Mesenchymal stem cell (in vitro differentiated cells and primary cell): ENCODE measurements at regions not wholly inside any gene's neighbourhood (a gene's known extent, or its start where the extent isn't known, plus 50 kb on each side); places are given as distances from the start of the nearest gene placed in this dataset.

ENCODE experiments used
- DNase-seq: peaks from one replicate; pipeline ENCODE4 v3.0.0-alpha.2; 2013
- H2AFZ ChIP-seq: one replicate; pipeline ENCODE4 v1.6.1; 2013; ENCODE audit warnings: low read depth, mild to moderate bottlenecking, control low read depth, inconsistent platforms, low read length, moderate library complexity
- H2AK5ac ChIP-seq: 2 replicates; pipeline ENCODE4 v1.6.1; 2013; ENCODE audit warnings: low read length, moderate library complexity, mild to moderate bottlenecking, inconsistent platforms; ENCODE audit not compliant: severe bottlenecking
- H2BK120ac ChIP-seq: one replicate; pipeline ENCODE4 v1.6.1; 2013; ENCODE audit warnings: low read depth, mild to moderate bottlenecking, inconsistent platforms, low read length, moderate library complexity
- H2BK12ac ChIP-seq, 2 experiments: one replicate each; pipeline ENCODE4 v1.6.1; 2013; ENCODE audit warnings: inconsistent platforms in 2 of 2, low read length in 2 of 2, mild to moderate bottlenecking in 2 of 2, moderate library complexity in 2 of 2, control low read depth in 1 of 2
- H2BK15ac ChIP-seq: one replicate; pipeline ENCODE4 v1.6.1; 2013; ENCODE audit warnings: mild to moderate bottlenecking, low read depth, inconsistent platforms; ENCODE audit not compliant: poor library complexity, severe bottlenecking
- H2BK5ac ChIP-seq: 2 replicates; pipeline ENCODE4 v1.6.1; 2013; ENCODE audit warnings: low read depth, mild to moderate bottlenecking, low read length, control low read depth, inconsistent platforms; ENCODE audit not compliant: poor library complexity, severe bottlenecking
- H3K14ac ChIP-seq, 2 experiments: one replicate each; pipeline ENCODE4 v1.6.1; 2013; ENCODE audit warnings: inconsistent platforms in 2 of 2, low read length in 2 of 2, control low read depth in 1 of 2, mild to moderate bottlenecking in 1 of 2, moderate library complexity in 1 of 2
- H3K18ac ChIP-seq, 2 experiments: one replicate each; pipeline ENCODE4 v1.6.1; 2013; ENCODE audit warnings: inconsistent platforms in 2 of 2, low read length in 2 of 2, control low read depth in 1 of 2, low read depth in 1 of 2, mild to moderate bottlenecking in 1 of 2
- H3K23ac ChIP-seq, 2 experiments: one replicate each; pipeline ENCODE4 v1.6.1; 2013; ENCODE audit warnings: inconsistent platforms in 2 of 2, low read length in 2 of 2, mild to moderate bottlenecking in 2 of 2, moderate library complexity in 2 of 2, control low read depth in 1 of 2
- H3K27ac ChIP-seq: 2 replicates; pipeline ENCODE4 v1.5.1; 2013; ENCODE audit warnings: mild to moderate bottlenecking, moderate library complexity, low read length, control low read depth, inconsistent platforms; ENCODE audit not compliant: poor library complexity, severe bottlenecking
- H3K27me3 ChIP-seq, 2 experiments: 2 replicates each; pipeline versions ENCODE4 v1.6.1 to v1.7.0; 2013; ENCODE audit warnings: low read length in 2 of 2, mild to moderate bottlenecking in 2 of 2, moderate library complexity in 2 of 2, control low read depth in 1 of 2, inconsistent platforms in 1 of 2; ENCODE audit not compliant: control insufficient read depth in 1 of 2, insufficient read depth in 1 of 2
- H3K36me3 ChIP-seq, 2 experiments: 2 replicates each; pipeline versions ENCODE4 v1.6.1 to v1.7.0; 2013; ENCODE audit warnings: low read length in 2 of 2, control low read depth in 1 of 2, inconsistent platforms in 1 of 2, low read depth in 1 of 2, mild to moderate bottlenecking in 1 of 2; ENCODE audit not compliant: insufficient read depth in 2 of 2, control insufficient read depth in 1 of 2
- H3K4ac ChIP-seq, 2 experiments: one replicate each; pipeline ENCODE4 v1.6.1; 2013; ENCODE audit warnings: inconsistent platforms in 2 of 2, low read length in 2 of 2, mild to moderate bottlenecking in 2 of 2, moderate library complexity in 2 of 2, control low read depth in 1 of 2, low read depth in 1 of 2
- H3K4me1 ChIP-seq: 2 replicates; pipeline ENCODE4 v1.6.1; 2013; ENCODE audit warnings: low read depth, low read length, control low read depth; ENCODE audit not compliant: control insufficient read depth, insufficient read depth
- H3K4me2 ChIP-seq: 2 replicates; pipeline ENCODE4 v1.6.1; 2013; ENCODE audit warnings: low read length, mild to moderate bottlenecking, inconsistent platforms; ENCODE audit not compliant: poor library complexity, severe bottlenecking
- H3K4me3 ChIP-seq, 2 experiments: 2 replicates each; pipeline versions ENCODE4 v1.5.1 to v1.7.0; 2013; ENCODE audit warnings: low read length in 2 of 2, mild to moderate bottlenecking in 2 of 2, control low read depth in 1 of 2, low read depth in 1 of 2; ENCODE audit not compliant: insufficient read depth in 1 of 2
- H3K79me1 ChIP-seq: replicated peaks from 2 replicates; pipeline ENCODE4 v1.6.1; 2013; ENCODE audit warnings: mild to moderate bottlenecking, control low read depth, low read length, inconsistent platforms; ENCODE audit not compliant: poor library complexity, severe bottlenecking
- H3K9ac ChIP-seq: 2 replicates; pipeline ENCODE4 v1.7.0; 2013; ENCODE audit warnings: mild to moderate bottlenecking, low read length, moderate library complexity
- H3K9me3 ChIP-seq: 2 replicates; pipeline ENCODE4 v1.7.0; 2013; ENCODE audit warnings: mild to moderate bottlenecking, low read length; ENCODE audit not compliant: control insufficient read depth
- H4K8ac ChIP-seq: one replicate; pipeline ENCODE4 v1.6.1; 2013; ENCODE audit warnings: inconsistent platforms, mild to moderate bottlenecking, low read length, moderate library complexity
- H4K91ac ChIP-seq: one replicate; pipeline ENCODE4 v1.6.1; 2013; ENCODE audit warnings: mild to moderate bottlenecking, low read length, inconsistent platforms
- WGBS: methylation state at CpG from one replicate; pipeline ENCODE4 v1.1.7; 2013; ENCODE audit warnings: mixed read lengths; 5-methylcytosine and 5-hydroxymethylcytosine counted together

GRCh38 chr13:90217275-90217674 is 1130.2 kb upstream of the MIR17HG start:
- no peaks in the 10 kb centered on the region for H3K36me3 ChIP-seq
- no peak overlapping the region for H3K18ac ChIP-seq
- H3K4me3 ChIP-seq = no peak overlapping the region
- H2AK5ac ChIP-seq = no peak overlapping the region
- DNase-seq = no peak
- H2AFZ ChIP-seq = no peak overlapping the region
- no peak overlapping the region for H3K23ac ChIP-seq
- H2BK15ac ChIP-seq = no peak overlapping the region
- H3K27me3 ChIP-seq = no peaks in the 10 kb centered on the region
- no peak overlapping the region for H2BK5ac ChIP-seq
- no peak overlapping the region for H3K4ac ChIP-seq
- H3K9me3 ChIP-seq = peaks cover 8% of the 10 kb centered on the region
- no peaks in the 10 kb centered on the region for H3K79me1 ChIP-seq
- no peak overlapping the region for H3K4me2 ChIP-seq
- WGBS = no CpG with 5 or more reads among the region's 1 CpG
- H4K8ac ChIP-seq = no peak overlapping the region
- H3K14ac ChIP-seq = no peak overlapping the region
- no peak overlapping the region for H3K9ac ChIP-seq
- H4K91ac ChIP-seq = no peak overlapping the region
- H2BK12ac ChIP-seq = no peak overlapping the region
- no peak overlapping the region for H2BK120ac ChIP-seq
- no peaks in the 10 kb centered on the region for H3K4me1 ChIP-seq
- H3K27ac ChIP-seq = no peak overlapping the region

- no peak overlapping the region for H3K14ac ChIP-seq
- H3K4ac ChIP-seq = no peak overlapping the region
- no peaks in the 10 kb centered on the region for H3K27me3 ChIP-seq
- no peak overlapping the region for H2AFZ ChIP-seq
- H3K9ac ChIP-seq = no peak overlapping the region
- H3K4me1 ChIP-seq = no peaks in the 10 kb centered on the region
- no peak overlapping the region for H3K27ac ChIP-seq
- H2BK12ac ChIP-seq = no peak overlapping the region
- H3K4me2 ChIP-seq = no peak overlapping the region
- H4K8ac ChIP-seq = no peak overlapping the region
- no peak overlapping the region for H4K91ac ChIP-seq
- no peaks in the 10 kb centered on the region for H3K36me3 ChIP-seq
- no peak overlapping the region for H3K23ac ChIP-seq
- DNase-seq = no peak
- H2BK120ac ChIP-seq = no peak overlapping the region
- WGBS = no CpG with 5 or more reads among the region's 3 CpGs
- H2AK5ac ChIP-seq = no peak overlapping the region
- no peak overlapping the region for H2BK15ac ChIP-seq
- H2BK5ac ChIP-seq = no peak overlapping the region
- no peaks in the 10 kb centered on the region for H3K79me1 ChIP-seq
- no peak overlapping the region for H3K18ac ChIP-seq
- H3K9me3 ChIP-seq = no peaks in the 10 kb centered on the region
- H3K4me3 ChIP-seq = no peak overlapping the region
Observed at GRCh38 chr13:90222758-90223157, 1124.7 kb upstream of the MIR17HG start.

GRCh38 chr13:90230311-90230710 is 1117.2 kb upstream of the MIR17HG start:
- no peak overlapping the region for H2BK120ac ChIP-seq
- no peak overlapping the region for H4K8ac ChIP-seq
- no peaks in the 10 kb centered on the region for H3K4me1 ChIP-seq
- H3K9me3 ChIP-seq = no peaks in the 10 kb centered on the region
- H3K23ac ChIP-seq = no peak overlapping the region
- no peaks in the 10 kb centered on the region for H3K27me3 ChIP-seq
- no peak overlapping the region for H3K4me2 ChIP-seq
- no peak overlapping the region for H3K14ac ChIP-seq
- no peak for DNase-seq
- no peak overlapping the region for H3K4me3 ChIP-seq
- 95% methylated on average over 17 of the region's 17 CpGs for WGBS
- H2BK12ac ChIP-seq = no peak overlapping the region
- no peak overlapping the region for H3K4ac ChIP-seq
- H4K91ac ChIP-seq = no peak overlapping the region
- no peak overlapping the region for H2BK5ac ChIP-seq
- H2BK15ac ChIP-seq = no peak overlapping the region
- no peak overlapping the region for H2AK5ac ChIP-seq
- no peaks in the 10 kb centered on the region for H3K36me3 ChIP-seq
- H3K27ac ChIP-seq = no peak overlapping the region
- no peak overlapping the region for H3K18ac ChIP-seq
- H3K79me1 ChIP-seq = no peaks in the 10 kb centered on the region
- H2AFZ ChIP-seq = no peak overlapping the region
- H3K9ac ChIP-seq = no peak overlapping the region

- Histone ChIP-seq H3K27ac (no peak overlapping the region), H2AK5ac (no peak overlapping the region), H2BK12ac (no peak overlapping the region), H3K4ac (no peak overlapping the region), H2BK5ac (no peak overlapping the region), H3K4me2 (no peak overlapping the region), H3K18ac (no peak overlapping the region), H3K14ac (no peak overlapping the region), H2BK15ac (no peak overlapping the region), H2BK120ac (no peak overlapping the region), H3K27me3 (no peaks in the 10 kb centered on the region), H4K91ac (no peak overlapping the region), H4K8ac (no peak overlapping the region), H2AFZ (no peak overlapping the region), H3K9me3 (no peaks in the 10 kb centered on the region), H3K79me1 (no peaks in the 10 kb centered on the region), H3K4me1 (no peaks in the 10 kb centered on the region), H3K4me3 (no peak overlapping the region), H3K23ac (no peak overlapping the region), H3K36me3 (no peaks in the 10 kb centered on the region), H3K9ac (no peak overlapping the region)
- no peak for DNase-seq
Observed at GRCh38 chr13:90232291-90232690, 1115.2 kb upstream of the MIR17HG start.
